Endothelial cell (in vitro differentiated cells): ENCODE measurements at regions not wholly inside any gene's neighbourhood (a gene's known extent, or its start where the extent isn't known, plus 50 kb on each side); places are given as distances from the start of the nearest gene placed in this dataset.

Experiments
- DNase-seq: peaks from one replicate; pipeline ENCODE4 v3.0.0; 2021; ENCODE audit warnings: low spot score
- H3K27ac Mint-ChIP-seq: one replicate; pipeline ENCODE4 v1.8.0; 2021; ENCODE audit warnings: mixed read lengths, inconsistent platforms; ENCODE audit not compliant: unreplicated experiment
- H3K27me3 Mint-ChIP-seq: one replicate; pipeline ENCODE4 v1.8.0; 2021; ENCODE audit warnings: mild to moderate bottlenecking, moderate library complexity, mixed read lengths, inconsistent platforms; ENCODE audit not compliant: unreplicated experiment
- H3K36me3 Mint-ChIP-seq: one replicate; pipeline ENCODE4 v1.8.0; 2021; ENCODE audit warnings: mild to moderate bottlenecking, low read depth, mixed read lengths, inconsistent platforms; ENCODE audit not compliant: unreplicated experiment
- H3K4me1 Mint-ChIP-seq: one replicate; pipeline ENCODE4 v1.8.0; 2021; ENCODE audit warnings: mild to moderate bottlenecking, mixed read lengths, inconsistent platforms; ENCODE audit not compliant: unreplicated experiment
- H3K4me3 Mint-ChIP-seq: one replicate; pipeline ENCODE4 v1.8.0; 2021; ENCODE audit warnings: mild to moderate bottlenecking, mixed read lengths, inconsistent platforms; ENCODE audit not compliant: unreplicated experiment
- H3K9me3 Mint-ChIP-seq: one replicate; pipeline ENCODE4 v1.8.0; 2021; ENCODE audit warnings: mixed read lengths, inconsistent platforms; ENCODE audit not compliant: unreplicated experiment
- CTCF ChIP-seq: fragments of 200-600 bp; sonication (generic); IDR thresholded peaks from one replicate; pipeline ENCODE4 v1.5.0; 2021; ENCODE audit warnings: antibody characterized with exemption; ENCODE audit not compliant: unreplicated experiment

- no peak for DNase-seq
- no peaks in the 10 kb centered on the region for H3K4me1 Mint-ChIP-seq
- TF ChIP-seq CTCF = no peak
- H3K4me3 Mint-ChIP-seq = no peak overlapping the region
- H3K27ac Mint-ChIP-seq = no peak overlapping the region
- peaks cover 1% of the 10 kb centered on the region for H3K27me3 Mint-ChIP-seq
- no peaks in the 10 kb centered on the region for H3K9me3 Mint-ChIP-seq
- H3K36me3 Mint-ChIP-seq = no peaks in the 10 kb centered on the region
These were observed 1281.3 kb upstream of the ZEB2 start for GRCh38 chr2:145801210-145801609.

- peaks cover 1% of the 10 kb centered on the region for H3K27me3 Mint-ChIP-seq
- no peak overlapping the region for H3K27ac Mint-ChIP-seq
- DNase-seq = no peak
- no peak overlapping the region for H3K4me3 Mint-ChIP-seq
- TF ChIP-seq CTCF = no peak
- H3K9me3 Mint-ChIP-seq = no peaks in the 10 kb centered on the region
- H3K4me1 Mint-ChIP-seq = no peaks in the 10 kb centered on the region
- no peaks in the 10 kb centered on the region for H3K36me3 Mint-ChIP-seq
These were observed 1280.5 kb upstream of the ZEB2 start for GRCh38 chr2:145800151-145801091.

DNA sequence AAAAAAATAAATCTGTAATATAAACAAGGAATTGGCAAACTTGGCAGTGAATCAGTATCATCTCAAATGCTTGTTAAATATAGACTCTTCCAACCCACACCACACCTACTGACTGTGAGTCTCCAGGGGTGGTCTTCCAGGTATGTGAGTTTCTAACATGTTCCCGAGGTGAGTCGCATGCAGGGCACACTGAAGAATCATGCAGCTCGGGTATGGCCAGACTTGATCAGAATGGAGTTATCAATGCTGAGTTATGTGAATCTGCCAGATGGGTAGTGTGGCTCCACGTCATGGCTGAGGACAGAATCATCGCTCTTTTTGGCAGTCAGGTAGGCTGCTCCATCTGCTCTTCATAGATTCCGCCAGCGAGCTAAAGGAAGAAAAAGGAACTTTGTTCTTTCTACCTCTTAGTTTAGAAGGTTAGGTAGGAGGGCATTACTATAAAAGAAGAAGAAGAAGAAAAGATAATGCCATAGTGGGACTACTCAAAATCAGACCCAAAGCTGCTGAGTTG is 1279.7 kb upstream of the ZEB2 start:
- Mint-ChIP-seq H3K9me3 (no peaks in the 10 kb centered on the region), H3K27me3 (peaks cover 1% of the 10 kb centered on the region), H3K36me3 (no peaks in the 10 kb centered on the region), H3K4me3 (no peak overlapping the region), H3K4me1 (no peaks in the 10 kb centered on the region), H3K27ac (no peak overlapping the region)
- TF ChIP-seq CTCF = no peak
- DNase-seq = no peak

- Mint-ChIP-seq H3K4me1 (no peaks in the 10 kb centered on the region), H3K9me3 (no peaks in the 10 kb centered on the region), H3K4me3 (no peak overlapping the region), H3K27ac (no peak overlapping the region), H3K27me3 (peaks cover 1% of the 10 kb centered on the region), H3K36me3 (no peaks in the 10 kb centered on the region)
- TF ChIP-seq CTCF = no peak
- no peak for DNase-seq
These were observed 1278.5 kb upstream of the ZEB2 start for GRCh38 chr2:145798419-145798818.

DNA sequence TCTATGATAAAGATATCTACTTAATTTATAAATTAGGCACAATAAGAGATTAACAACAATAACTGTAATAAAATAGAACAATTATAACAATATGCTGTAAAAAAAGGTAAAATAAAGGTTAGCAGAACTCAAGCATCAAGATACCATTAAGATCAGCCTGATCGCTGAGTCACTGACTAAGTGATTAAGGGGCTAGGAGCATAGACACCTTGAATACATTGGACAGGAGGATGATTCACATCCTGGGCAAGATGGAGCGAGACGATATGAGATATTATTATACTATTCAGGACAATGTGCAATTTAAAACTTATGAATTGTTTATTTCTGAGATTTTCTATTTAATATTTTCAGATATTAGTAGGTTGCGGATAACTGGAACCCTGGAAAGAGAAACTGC is 1277.8 kb upstream of the ZEB2 start:
- H3K4me1 Mint-ChIP-seq = no peaks in the 10 kb centered on the region
- H3K4me3 Mint-ChIP-seq = no peak overlapping the region
- H3K27me3 Mint-ChIP-seq = no peaks in the 10 kb centered on the region
- H3K9me3 Mint-ChIP-seq = no peaks in the 10 kb centered on the region
- no peak overlapping the region for H3K27ac Mint-ChIP-seq
- no peaks in the 10 kb centered on the region for H3K36me3 Mint-ChIP-seq
- no peak for TF ChIP-seq CTCF
- no peak for DNase-seq
